Lung (tissue), 11 donors: ENCODE measurements at regions not wholly inside any gene's neighbourhood (a gene's known extent, or its start where the extent isn't known, plus 50 kb on each side); places are given as distances from the start of the nearest gene placed in this dataset.

Experiments used
- ATAC-seq: fragments of 200-7000 bp; cut with Tn5 transposase; one replicate; pipeline ENCODE4 v1.9.1; 2020; ENCODE audit warnings: moderate number of reproducible peaks; ENCODE audit not compliant: insufficient read depth, low FRiP score
- DNase-seq, 3 donors: peaks; one replicate each; pipeline ENCODE4 v3.0.0-alpha.2; 2013 to 2017
- H3K27ac ChIP-seq, 2 donors: one replicate each; pipeline ENCODE4 v1.5.1; 2013; ENCODE audit warnings: mild to moderate bottlenecking in 2 of 2, moderate library complexity in 2 of 2, control low read depth in 1 of 2, inconsistent platforms in 1 of 2, low read depth in 1 of 2, low read length in 1 of 2
- H3K27me3 ChIP-seq, 3 donors: one replicate each; pipeline ENCODE4 v1.5.1; 2013; ENCODE audit warnings: low read length in 2 of 3; ENCODE audit not compliant: control insufficient read depth in 3 of 3, insufficient read depth in 3 of 3
- H3K36me3 ChIP-seq, 4 donors: one replicate each; pipeline ENCODE4 v1.5.1; 2013; ENCODE audit warnings: low read length in 4 of 4, mild to moderate bottlenecking in 1 of 4, moderate library complexity in 1 of 4; ENCODE audit not compliant: control insufficient read depth in 4 of 4, insufficient read depth in 4 of 4
- H3K4me1 ChIP-seq, 5 donors: one replicate each; pipeline ENCODE4 v1.5.1; 2013; ENCODE audit warnings: low read length in 5 of 5, mild to moderate bottlenecking in 2 of 5, moderate library complexity in 1 of 5; ENCODE audit not compliant: control insufficient read depth in 5 of 5, insufficient read depth in 5 of 5
- H3K4me3 ChIP-seq: one replicate; pipeline ENCODE4 v1.5.1; 2013; ENCODE audit warnings: mild to moderate bottlenecking, control low read depth, moderate library complexity
- H3K9ac ChIP-seq, 2 donors: one replicate each; pipeline ENCODE4 v1.5.1; 2013; ENCODE audit warnings: low read length in 2 of 2, control low read depth in 1 of 2; ENCODE audit not compliant: insufficient read depth in 1 of 2
- H3K9me3 ChIP-seq, 4 donors: one replicate each; pipeline ENCODE4 v1.5.1; 2013; ENCODE audit warnings: low read length in 3 of 4, mild to moderate bottlenecking in 1 of 4, moderate library complexity in 1 of 4; ENCODE audit not compliant: control insufficient read depth in 4 of 4, insufficient read depth in 3 of 4
- CTCF ChIP-seq: IDR thresholded peaks from 2 replicates; pipeline ENCODE4 v1.5.1; 2012; ENCODE audit warnings: mild to moderate bottlenecking; ENCODE audit errors: control extremely low read depth, extremely low read depth
- WGBS, 2 donors: extraction: QIAGEN DNeasy Blood & Tissue Kit; methylation state at CpG; one replicate each; pipeline ENCODE4 v1.1.7; 2013; 5-methylcytosine and 5-hydroxymethylcytosine counted together
- donor health status: control.
- donor health status: control.
- donor health status: Bipolar disorder and iron deficiency.
- donor health status: healthy.
- donor health status: DM: yes; HTN: yes; CAD: no.

DNA sequence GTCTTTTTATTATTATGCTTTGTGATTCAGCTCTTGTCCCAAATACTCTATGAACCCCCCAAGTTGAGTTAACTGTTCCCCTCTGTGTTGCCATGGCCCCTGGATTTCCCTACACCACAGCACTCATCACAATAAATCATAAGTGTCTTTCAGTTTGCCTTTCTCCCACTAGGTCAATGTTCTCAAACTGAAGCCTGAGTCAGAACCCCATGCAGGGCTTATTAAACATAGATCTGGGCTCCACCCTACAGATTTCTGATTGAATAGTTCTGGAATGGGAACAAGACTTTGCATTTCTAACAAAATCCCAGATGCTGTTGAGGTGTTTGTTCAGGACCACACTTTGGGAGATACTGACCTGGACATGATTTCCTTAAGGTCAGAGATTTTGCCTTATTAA lies 199.4 kb downstream of the TBX5 start:
- no peak overlapping the region for H3K9ac ChIP-seq
- H3K36me3 ChIP-seq: no peaks in the 10 kb centered on the region
- H3K4me3 ChIP-seq: no peak overlapping the region
- H3K27me3 ChIP-seq: peaks cover 0 to 14% (median 0%) of the 10 kb centered on the region in 3 donors
- peaks cover 0 to under 1% (median 0%) of the 10 kb centered on the region in 4 donors for H3K9me3 ChIP-seq
- H3K27ac ChIP-seq: no peak overlapping the region
- ATAC-seq: no peak
- no peaks in the 10 kb centered on the region for H3K4me1 ChIP-seq
- no peak for TF ChIP-seq CTCF
- DNase-seq: no peak

- Histone ChIP-seq H3K4me1 (no peaks in the 10 kb centered on the region), H3K9ac (no peak overlapping the region), H3K4me3 (no peak overlapping the region), H3K27me3 (peaks cover 0 to 13% (median 0%) of the 10 kb centered on the region in 3 donors), H3K27ac (no peak overlapping the region), H3K36me3 (no peaks in the 10 kb centered on the region), H3K9me3 (peaks cover 0 to 3% (median 0%) of the 10 kb centered on the region in 4 donors)
- 57 to 73% methylated on average over 2 of the region's 2 CpGs for WGBS, 2 donors
- DNase-seq: no peak
- no peak for TF ChIP-seq CTCF
- no peak for ATAC-seq
Observed at GRCh38 chr12:114201794-114202193, 204.2 kb downstream of the TBX5 start.

GRCh38 chr12:114194956-114195355 lies 211.0 kb downstream of the TBX5 start:
- Histone ChIP-seq H3K4me3 (no peak overlapping the region), H3K9me3 (peaks cover 0 to 4% (median 1%) of the 10 kb centered on the region in 4 donors), H3K27me3 (peaks cover 0 to 15% (median 0%) of the 10 kb centered on the region in 3 donors), H3K36me3 (no peaks in the 10 kb centered on the region), H3K27ac (no peak overlapping the region), H3K9ac (no peak overlapping the region), H3K4me1 (peaks cover 0 to 9% (median 0%) of the 10 kb centered on the region in 5 donors)
- ATAC-seq (no peak), DNase-seq (no peak)
- WGBS, 2 donors: 47 to 69% methylated on average over 3 of the region's 3 CpGs
- no peak for TF ChIP-seq CTCF

GRCh38 chr12:114194066-114194465 lies 211.9 kb downstream of the TBX5 start:
- 45 to 46% methylated on average over 5 of the region's 5 CpGs for WGBS, 2 donors
- Histone ChIP-seq H3K4me3 (no peak overlapping the region), H3K27me3 (peaks cover 0 to 15% (median 0%) of the 10 kb centered on the region in 3 donors), H3K4me1 (peaks cover 0 to 9% (median 0%) of the 10 kb centered on the region in 5 donors), H3K27ac (no peak overlapping the region), H3K9me3 (peaks cover 0 to 4% (median 3%) of the 10 kb centered on the region in 4 donors), H3K36me3 (no peaks in the 10 kb centered on the region), H3K9ac (no peak overlapping the region)
- ATAC-seq (no peak), DNase-seq (no peak)
- no peak for TF ChIP-seq CTCF
